CD14-positive monocyte (primary cell): ENCODE measurements at regions not wholly inside any gene's neighbourhood (a gene's known extent, or its start where the extent isn't known, plus 50 kb on each side); places are given as distances from the start of the nearest gene placed in this dataset.

ENCODE experiments used
- DNase-seq, 3 donors: peaks; one replicate each; pipeline ENCODE4 v3.0.0-alpha.2; 2011 to 2022
- H2AFZ ChIP-seq: 2 replicates; pipeline ENCODE4 v1.6.0; 2012; ENCODE audit warnings: mild to moderate bottlenecking, low read depth, low read length, inconsistent platforms; ENCODE audit not compliant: insufficient read depth, poor library complexity, severe bottlenecking
- H3K27ac ChIP-seq, 2 donors: 1 replicate in 1 of 2; 2 replicates in 1 of 2; pipeline ENCODE4 v1.5.1; 2012 to 2013; ENCODE audit warnings: low read length in 2 of 2, control low read depth in 1 of 2, inconsistent platforms in 1 of 2, low read depth in 1 of 2, mild to moderate bottlenecking in 1 of 2
- H3K27me3 ChIP-seq, 2 donors: one replicate each; pipeline versions ENCODE4 v1.6.0 to v1.6.1; 2011 to 2013; ENCODE audit warnings: low read length in 2 of 2; ENCODE audit not compliant: control insufficient read depth in 2 of 2, insufficient read depth in 2 of 2
- H3K36me3 ChIP-seq, 2 donors: replicated peaks in 1 of 2; 1 replicate in 1 of 2; 2 replicates in 1 of 2; pipeline versions ENCODE4 v1.5.1 to v1.6.1; 2012 to 2013; ENCODE audit warnings: low read length in 2 of 2, control low read depth in 1 of 2, inconsistent platforms in 1 of 2, mild to moderate bottlenecking in 1 of 2; ENCODE audit not compliant: insufficient read depth in 2 of 2, control insufficient read depth in 1 of 2
- H3K4me1 ChIP-seq, 2 donors: 1 replicate in 1 of 2; 2 replicates in 1 of 2; pipeline versions ENCODE4 v1.5.1 to v1.6.1; 2012 to 2013; ENCODE audit warnings: low read length in 2 of 2, control low read depth in 1 of 2, inconsistent platforms in 1 of 2, mild to moderate bottlenecking in 1 of 2, moderate library complexity in 1 of 2; ENCODE audit not compliant: insufficient read depth in 2 of 2, control insufficient read depth in 1 of 2
- H3K4me2 ChIP-seq: replicated peaks from 2 replicates; pipeline ENCODE3; 2012; ENCODE audit warnings: low read length, moderate library complexity, mild to moderate bottlenecking; ENCODE audit not compliant: poor library complexity, severe bottlenecking; ENCODE audit errors: extremely low read depth
- H3K4me3 ChIP-seq, 3 experiments: fragments of 200-600 bp in 1 of 3; sonication (generic) in 1 of 3; replicated peaks in 1 of 3; 1 replicate in 2 of 3; 2 replicates in 1 of 3; pipeline ENCODE4 v1.5.1; 2011 to 2013; ENCODE audit warnings: low read length in 3 of 3, mild to moderate bottlenecking in 3 of 3, control low read depth in 2 of 3, low read depth in 2 of 3, inconsistent platforms in 1 of 3, moderate library complexity in 1 of 3
- H3K79me2 ChIP-seq: 2 replicates; pipeline ENCODE4 v1.6.0; 2012; ENCODE audit warnings: mild to moderate bottlenecking, control low read depth, inconsistent platforms, low read length, moderate library complexity; ENCODE audit not compliant: insufficient read depth
- H3K9ac ChIP-seq: 2 replicates; pipeline ENCODE4 v1.6.0; 2017; ENCODE audit warnings: low read length, mild to moderate bottlenecking; ENCODE audit not compliant: insufficient read depth, poor library complexity, severe bottlenecking
- H3K9me3 ChIP-seq, 2 donors: replicated peaks in 1 of 2; 1 replicate in 1 of 2; 2 replicates in 1 of 2; pipeline versions ENCODE4 v1.5.1 to v1.6.1; 2012 to 2013; ENCODE audit warnings: low read length in 2 of 2, control low read depth in 1 of 2; ENCODE audit not compliant: control insufficient read depth in 1 of 2, insufficient read depth in 1 of 2
- H4K20me1 ChIP-seq: 2 replicates; pipeline ENCODE4 v1.6.0; 2012; ENCODE audit warnings: mild to moderate bottlenecking, low read length, control low read depth, moderate library complexity; ENCODE audit not compliant: insufficient read depth
- H3K27ac Mint-ChIP-seq, 7 donors: one replicate each; pipeline ENCODE4 v1.8.0; 2020; ENCODE audit warnings: mild to moderate bottlenecking in 7 of 7, mixed read lengths in 7 of 7, moderate library complexity in 6 of 7, inconsistent platforms in 2 of 7
- H3K27me3 Mint-ChIP-seq, 3 donors: one replicate each; pipeline ENCODE4 v1.8.0; 2021 to 2022; ENCODE audit warnings: low read depth in 3 of 3, mild to moderate bottlenecking in 3 of 3, mixed read lengths in 3 of 3, moderate library complexity in 3 of 3, inconsistent platforms in 1 of 3
- H3K36me3 Mint-ChIP-seq, 2 donors: one replicate each; pipeline ENCODE4 v1.8.0; 2020; ENCODE audit warnings: mixed read lengths in 2 of 2, inconsistent platforms in 1 of 2, mild to moderate bottlenecking in 1 of 2
- H3K4me1 Mint-ChIP-seq: one replicate; pipeline ENCODE4 v1.8.0; 2020; ENCODE audit warnings: mild to moderate bottlenecking, mixed read lengths
- H3K4me3 Mint-ChIP-seq, 2 donors: one replicate each; pipeline ENCODE4 v1.8.0; 2020; ENCODE audit warnings: mild to moderate bottlenecking in 2 of 2, mixed read lengths in 2 of 2, moderate library complexity in 1 of 2
- H3K9me3 Mint-ChIP-seq, 7 donors: one replicate each; pipeline ENCODE4 v1.8.0; 2020 to 2022; ENCODE audit warnings: mixed read lengths in 7 of 7, mild to moderate bottlenecking in 6 of 7, moderate library complexity in 6 of 7, inconsistent platforms in 2 of 7
- CTCF ChIP-seq: fragments of 200-600 bp; IDR thresholded peaks from one replicate; pipeline ENCODE4 v1.8.0; 2022; ENCODE audit warnings: antibody characterized with exemption, mild to moderate bottlenecking
- WGBS: methylation state at CpG from one replicate; pipeline ENCODE4 v1.1.5; 2013; ENCODE audit warnings: missing lambda C conversion rate; ENCODE audit not compliant: insufficient coverage; 5-methylcytosine and 5-hydroxymethylcytosine counted together
- intact Hi-C, 2 donors: fragments of 100-400 bp; cut with micrococcal nuclease; formaldehyde crosslinking; loops; one replicate each; pipeline versions ENCODE4 v1.15.0 to v1.15.1; 2023

GRCh38 chr2:184272056-184272455 is 326.3 kb upstream of the ZNF804A start:
- no peak overlapping the region for H3K9ac ChIP-seq
- Mint-ChIP-seq H3K9me3 (peaks cover 0 to 5% (median 0%) of the 10 kb centered on the region in 7 donors), H3K27ac (no peak overlapping the region), H3K36me3 (no peaks in the 10 kb centered on the region), H3K4me1 (no peaks in the 10 kb centered on the region), H3K4me3 (no peak overlapping the region), H3K27me3 (no peaks in the 10 kb centered on the region)
- intact Hi-C loops, result no loop called here
- peaks cover 0 to 6% of the 10 kb centered on the region in 2 donors for H3K9me3 ChIP-seq
- TF ChIP-seq CTCF, result no peak
- no peak overlapping the region for H3K4me3 ChIP-seq
- H3K4me2 ChIP-seq, result no peak overlapping the region
- H4K20me1 ChIP-seq, result no peaks in the 10 kb centered on the region
- H3K79me2 ChIP-seq, result no peaks in the 10 kb centered on the region
- WGBS, result no CpG with 5 or more reads among the region's 1 CpG
- H3K4me1 ChIP-seq, result no peaks in the 10 kb centered on the region
- H3K27me3 ChIP-seq, result no peaks in the 10 kb centered on the region
- no peaks in the 10 kb centered on the region for H3K36me3 ChIP-seq
- no peak for DNase-seq
- H2AFZ ChIP-seq, result no peak overlapping the region
- no peak overlapping the region for H3K27ac ChIP-seq

- H4K20me1 ChIP-seq, result no peaks in the 10 kb centered on the region
- no peaks in the 10 kb centered on the region for H3K9me3 Mint-ChIP-seq
- 89% methylated on average over 1 of the region's 2 CpGs for WGBS
- H3K4me3 ChIP-seq, result no peak overlapping the region
- H3K4me2 ChIP-seq, result no peak overlapping the region
- DNase-seq, result no peak
- no peaks in the 10 kb centered on the region for H3K4me1 ChIP-seq
- no peak overlapping the region for H3K4me3 Mint-ChIP-seq
- H3K4me1 Mint-ChIP-seq, result no peaks in the 10 kb centered on the region
- H3K27ac Mint-ChIP-seq, result no peak overlapping the region
- H3K27ac ChIP-seq, result no peak overlapping the region
- H3K9me3 ChIP-seq, result no peaks in the 10 kb centered on the region
- TF ChIP-seq CTCF, result no peak
- no peaks in the 10 kb centered on the region for H3K27me3 ChIP-seq
- no peaks in the 10 kb centered on the region for H3K27me3 Mint-ChIP-seq
- no peak overlapping the region for H2AFZ ChIP-seq
- no peaks in the 10 kb centered on the region for H3K36me3 Mint-ChIP-seq
- intact Hi-C loops, result no loop called here
- no peak overlapping the region for H3K9ac ChIP-seq
- H3K36me3 ChIP-seq, result no peaks in the 10 kb centered on the region
- no peaks in the 10 kb centered on the region for H3K79me2 ChIP-seq
These were observed 303.5 kb upstream of the ZNF804A start for GRCh38 chr2:184294831-184295230.
